SK-N-SH treated with all-trans-retinoic acid at 6 μM for 48 hours (cell line): ENCODE measurements at regions not wholly inside any gene's neighbourhood (a gene's known extent, or its start where the extent isn't known, plus 50 kb on each side); places are given as distances from the start of the nearest gene placed in this dataset.
A peak's percentile ranks its signal among the peaks of the same experiment; 100 is the strongest.

Source experiments
- ATAC-seq: fragments of 200-7000 bp; cut with Tn5 transposase; 3 replicates; pipeline ENCODE4 v1.9.1; 2020; ENCODE audit warnings: mild to moderate bottlenecking, moderate library complexity
- ARNTL ChIP-seq: fragments of 450-650 bp; formaldehyde crosslinking; IDR thresholded peaks from 2 replicates; pipeline ENCODE4 v1.5.0; 2020; ENCODE audit warnings: low read depth, mild to moderate bottlenecking, moderate library complexity, borderline replicate concordance
- BACH2 ChIP-seq: fragments of 250-450 bp; sonication (Bioruptor Pico); IDR thresholded peaks from 2 replicates; pipeline ENCODE4 v1.9.0; 2021; ENCODE audit warnings: mild to moderate bottlenecking, borderline replicate concordance
- CREB5 ChIP-seq: fragments of 250-450 bp; sonication (Bioruptor Pico); IDR thresholded peaks from 2 replicates; pipeline ENCODE4 v1.5.1; 2020; ENCODE audit warnings: low read depth, mild to moderate bottlenecking, moderate library complexity
- CSDC2 ChIP-seq: fragments of 250-450 bp; sonication (Bioruptor Pico); IDR thresholded peaks from 2 replicates; pipeline ENCODE4 v1.5.0; 2020; ENCODE audit warnings: mild to moderate bottlenecking, moderate library complexity
- CSRNP3 ChIP-seq: fragments of 250-450 bp; sonication (Bioruptor Pico); IDR thresholded peaks from 2 replicates; pipeline ENCODE4 v1.5.1; 2021; ENCODE audit warnings: mild to moderate bottlenecking, moderate library complexity
- ESRRG ChIP-seq: fragments of 250-450 bp; sonication (Bioruptor Pico); IDR thresholded peaks from 2 replicates; pipeline ENCODE4 v1.6.1; 2021; ENCODE audit warnings: mild to moderate bottlenecking
- GLIS3 ChIP-seq: fragments of 250-450 bp; sonication (Bioruptor Pico); IDR thresholded peaks from 2 replicates; pipeline ENCODE4 v1.5.0; 2020; ENCODE audit warnings: mild to moderate bottlenecking, moderate library complexity
- ISL1 ChIP-seq: fragments of 250-450 bp; sonication (Bioruptor Pico); IDR thresholded peaks from 2 replicates; pipeline ENCODE4 v2.1.2; 2022; ENCODE audit warnings: mild to moderate bottlenecking, moderate library complexity
- OSR1 ChIP-seq: fragments of 250-450 bp; sonication (Bioruptor Pico); IDR thresholded peaks from 2 replicates; pipeline ENCODE4 v1.8.0; 2022; ENCODE audit warnings: moderate library complexity, mild to moderate bottlenecking, inconsistent platforms
- PATZ1 ChIP-seq: fragments of 250-450 bp; sonication (Bioruptor Pico); IDR thresholded peaks from 2 replicates; pipeline ENCODE4 v1.8.0; 2020; ENCODE audit warnings: mild to moderate bottlenecking, moderate library complexity, borderline replicate concordance
- POU6F1 ChIP-seq: fragments of 250-450 bp; sonication (Bioruptor Pico); IDR thresholded peaks from 2 replicates; pipeline ENCODE4 v1.8.0; 2021; ENCODE audit warnings: low read depth, mild to moderate bottlenecking, moderate library complexity, borderline replicate concordance
- PPARA ChIP-seq: fragments of 250-450 bp; sonication (Bioruptor Pico); IDR thresholded peaks from 2 replicates; pipeline ENCODE4 v1.5.0; 2020; ENCODE audit warnings: mild to moderate bottlenecking, borderline replicate concordance
- SNAI2 ChIP-seq: fragments of 250-450 bp; sonication (Bioruptor Pico); IDR thresholded peaks from 2 replicates; pipeline ENCODE4 v1.5.0; 2020; ENCODE audit warnings: mild to moderate bottlenecking, moderate library complexity
- TCF4 ChIP-seq: fragments of 250-450 bp; sonication (Bioruptor Pico); IDR thresholded peaks from 2 replicates; pipeline ENCODE4 v1.8.0; 2021; ENCODE audit warnings: mild to moderate bottlenecking, moderate library complexity, borderline replicate concordance
- TOX ChIP-seq: fragments of 250-450 bp; sonication (Bioruptor Pico); IDR thresholded peaks from 2 replicates; pipeline ENCODE4 v1.8.0; 2021; ENCODE audit warnings: mild to moderate bottlenecking, moderate library complexity, borderline replicate concordance
- TSHZ2 ChIP-seq: fragments of 250-450 bp; sonication (Bioruptor Pico); IDR thresholded peaks from 2 replicates; pipeline ENCODE4 v1.5.0; 2020; ENCODE audit warnings: mild to moderate bottlenecking, moderate library complexity
- ZC3H10 ChIP-seq: fragments of 250-450 bp; sonication (Bioruptor Pico); IDR thresholded peaks from 2 replicates; pipeline ENCODE4 v1.5.1; 2021; ENCODE audit warnings: mild to moderate bottlenecking, moderate library complexity
- ZFP3 ChIP-seq: fragments of 250-450 bp; sonication (Bioruptor Pico); IDR thresholded peaks from 2 replicates; pipeline ENCODE4 v1.5.0; 2020; ENCODE audit warnings: mild to moderate bottlenecking, moderate library complexity
- ZFP30 ChIP-seq: fragments of 450-650 bp; formaldehyde crosslinking; IDR thresholded peaks from 2 replicates; pipeline ENCODE4 v1.5.0; 2022; ENCODE audit warnings: mild to moderate bottlenecking, moderate library complexity
- ZNF565 ChIP-seq: fragments of 450-650 bp; formaldehyde crosslinking; conservative IDR thresholded peaks from 2 replicates; pipeline ENCODE4 v1.5.0; 2020; ENCODE audit warnings: low read depth, mild to moderate bottlenecking, moderate library complexity
- ZNF8 ChIP-seq: fragments of 450-650 bp; formaldehyde crosslinking; IDR thresholded peaks from 2 replicates; pipeline ENCODE4 v1.5.0; 2020; ENCODE audit warnings: mild to moderate bottlenecking, moderate library complexity

- no peak for ATAC-seq
- TF ChIP-seq ARNTL (no peak), TCF4 (CRISPR knock-in tag) (no peak), ZFP3 (CRISPR knock-in tag) (no peak), PPARA (CRISPR knock-in tag) (no peak), OSR1 (CRISPR knock-in tag) (no peak), SNAI2 (no peak), POU6F1 (CRISPR knock-in tag) (no peak), BACH2 (no peak), TSHZ2 (CRISPR knock-in tag) (no peak), ZC3H10 (CRISPR knock-in tag) (no peak), ISL1 (CRISPR knock-in tag) (no peak)
These were observed 370.2 kb upstream of the SLC14A2 start for GRCh38 chr18:45245091-45245511.

GRCh38 chr18:45248240-45248903 is 366.9 kb upstream of the SLC14A2 start:
- ATAC-seq = peak; percentile 81
- TF ChIP-seq BACH2 (no peak), PPARA (CRISPR knock-in tag) (no peak), CREB5 (CRISPR knock-in tag) (no peak), GLIS3 (CRISPR knock-in tag) (no peak), CSDC2 (CRISPR knock-in tag) (no peak), ZNF565 (CRISPR knock-in tag) (no peak), TCF4 (CRISPR knock-in tag) (no peak), ESRRG (no peak), TOX (CRISPR knock-in tag) (no peak), ZFP30 (CRISPR knock-in tag) (no peak), CSRNP3 (no peak), ZFP3 (CRISPR knock-in tag) (no peak), ISL1 (CRISPR knock-in tag) (no peak)
- TF ChIP-seq, all 23 proteins: peak for 0

- peak; percentile 43 for ATAC-seq
- TF ChIP-seq CREB5 (CRISPR knock-in tag) (no peak), CSDC2 (CRISPR knock-in tag) (no peak), ZNF8 (CRISPR knock-in tag) (no peak), TSHZ2 (CRISPR knock-in tag) (no peak), PPARA (CRISPR knock-in tag) (no peak), POU6F1 (CRISPR knock-in tag) (no peak), ISL1 (CRISPR knock-in tag) (no peak), ZFP3 (CRISPR knock-in tag) (no peak), TCF4 (CRISPR knock-in tag) (no peak), PATZ1 (CRISPR knock-in tag) (no peak), ARNTL (no peak), ZFP30 (CRISPR knock-in tag) (no peak)
These were observed 366.0 kb upstream of the SLC14A2 start for GRCh38 chr18:45249246-45249661.
